ENCODE measurements at regions not wholly inside any gene's neighbourhood (a gene's known extent, or its start where the extent isn't known, plus 50 kb on each side); places are given as distances from the start of the nearest gene placed in this dataset.
"Not testable (repeated sequence)": the region's sequence is repeated elsewhere in the genome, so short reads cannot be mapped to it uniquely, and the experiment has no call there.

GRCh38 chr2:225764346-225764745 lies 364.8 kb downstream of the NYAP2 start:
- no peak overlapping the region for H3K27ac Mint-ChIP-seq
- no peak for ATAC-seq
- DNase-seq, result no peak
- no peaks in the 10 kb centered on the region for H3K27me3 Mint-ChIP-seq
- no peaks in the 10 kb centered on the region for H3K4me1 Mint-ChIP-seq
- no peak overlapping the region for H3K4me3 Mint-ChIP-seq
- no peaks in the 10 kb centered on the region for H3K9me3 Mint-ChIP-seq
- no peaks in the 10 kb centered on the region for H3K36me3 Mint-ChIP-seq (ENCODE audit: low read depth)

GRCh38 chr2:225763711-225764110 lies 364.2 kb downstream of the NYAP2 start:
- Mint-ChIP-seq H3K4me3 (no peak overlapping the region), H3K9me3 (no peaks in the 10 kb centered on the region), H3K36me3 (ENCODE audit: low read depth) (no peaks in the 10 kb centered on the region), H3K27ac (no peak overlapping the region), H3K27me3 (peaks cover 1% of the 10 kb centered on the region), H3K4me1 (no peaks in the 10 kb centered on the region)
- DNase-seq (no peak), ATAC-seq (no peak)

- H3K4me3 Mint-ChIP-seq, result no peak overlapping the region
- H3K27me3 Mint-ChIP-seq, result peaks cover 3% of the 10 kb centered on the region
- ATAC-seq (no peak), DNase-seq (no peak)
- H3K27ac Mint-ChIP-seq, result no peak overlapping the region
- H3K36me3 Mint-ChIP-seq (ENCODE audit: low read depth), result no peaks in the 10 kb centered on the region
- no peaks in the 10 kb centered on the region for H3K9me3 Mint-ChIP-seq
- no peaks in the 10 kb centered on the region for H3K4me1 Mint-ChIP-seq
These were observed 361.9 kb downstream of the NYAP2 start for GRCh38 chr2:225761396-225761795.

- ATAC-seq (no peak), DNase-seq (no peak)
- Mint-ChIP-seq H3K9me3 (no peaks in the 10 kb centered on the region), H3K4me1 (no peaks in the 10 kb centered on the region), H3K27ac (no peak overlapping the region), H3K4me3 (no peak overlapping the region), H3K27me3 (peaks cover 9% of the 10 kb centered on the region), H3K36me3 (ENCODE audit: low read depth) (no peaks in the 10 kb centered on the region)
These were observed 357.7 kb downstream of the NYAP2 start for GRCh38 chr2:225757248-225757647.

GRCh38 chr2:225756198-225756597 lies 356.7 kb downstream of the NYAP2 start:
- no peaks in the 10 kb centered on the region for H3K4me1 Mint-ChIP-seq
- H3K27ac Mint-ChIP-seq, result no peak overlapping the region
- no peaks in the 10 kb centered on the region for H3K36me3 Mint-ChIP-seq (ENCODE audit: low read depth)
- peaks cover 9% of the 10 kb centered on the region for H3K27me3 Mint-ChIP-seq
- no peaks in the 10 kb centered on the region for H3K9me3 Mint-ChIP-seq
- no peak for DNase-seq
- no peak overlapping the region for H3K4me3 Mint-ChIP-seq
- ATAC-seq, result no peak

GRCh38 chr2:225748609-225749008 lies 349.1 kb downstream of the NYAP2 start:
- no peaks in the 10 kb centered on the region for H3K36me3 Mint-ChIP-seq (ENCODE audit: low read depth)
- H3K4me3 Mint-ChIP-seq, result no peak overlapping the region
- no peaks in the 10 kb centered on the region for H3K4me1 Mint-ChIP-seq
- ATAC-seq (no peak), DNase-seq (no peak)
- H3K9me3 Mint-ChIP-seq, result peaks cover 4% of the 10 kb centered on the region
- no peak overlapping the region for H3K27ac Mint-ChIP-seq
- no peaks in the 10 kb centered on the region for H3K27me3 Mint-ChIP-seq

GRCh38 chr2:225743996-225744395 lies 344.5 kb downstream of the NYAP2 start:
- not testable (repeated sequence) for ATAC-seq; H3K27me3 Mint-ChIP-seq; H3K36me3 Mint-ChIP-seq (ENCODE audit: low read depth); H3K4me1 Mint-ChIP-seq; DNase-seq; H3K4me3 Mint-ChIP-seq; H3K27ac Mint-ChIP-seq; H3K9me3 Mint-ChIP-seq

GRCh38 chr2:225742487-225742886 lies 343.0 kb downstream of the NYAP2 start:
- peaks cover 4% of the 10 kb centered on the region for H3K9me3 Mint-ChIP-seq
- H3K4me1 Mint-ChIP-seq, result no peaks in the 10 kb centered on the region
- no peak overlapping the region for H3K27ac Mint-ChIP-seq
- H3K4me3 Mint-ChIP-seq, result no peak overlapping the region
- no peaks in the 10 kb centered on the region for H3K27me3 Mint-ChIP-seq
- ATAC-seq (no peak), DNase-seq (no peak)
- H3K36me3 Mint-ChIP-seq (ENCODE audit: low read depth), result no peaks in the 10 kb centered on the region

- H3K9me3 Mint-ChIP-seq, result no peaks in the 10 kb centered on the region
- DNase-seq (no peak), ATAC-seq (no peak)
- no peaks in the 10 kb centered on the region for H3K36me3 Mint-ChIP-seq (ENCODE audit: low read depth)
- no peak overlapping the region for H3K4me3 Mint-ChIP-seq
- H3K27me3 Mint-ChIP-seq, result no peaks in the 10 kb centered on the region
- no peaks in the 10 kb centered on the region for H3K4me1 Mint-ChIP-seq
- no peak overlapping the region for H3K27ac Mint-ChIP-seq
These were observed 340.6 kb downstream of the NYAP2 start for GRCh38 chr2:225740086-225740485.

- no peak for ATAC-seq
- H3K27ac Mint-ChIP-seq, result no peak overlapping the region
These were observed 339.8 kb downstream of the NYAP2 start for GRCh38 chr2:225739328-225739727.

GRCh38 chr2:225738735-225739134 lies 339.2 kb downstream of the NYAP2 start:
- no peaks in the 10 kb centered on the region for H3K9me3 Mint-ChIP-seq
- H3K36me3 Mint-ChIP-seq (ENCODE audit: low read depth), result no peaks in the 10 kb centered on the region
- H3K4me1 Mint-ChIP-seq, result no peaks in the 10 kb centered on the region
- H3K27me3 Mint-ChIP-seq, result peaks cover 2% of the 10 kb centered on the region
- ATAC-seq (no peak), DNase-seq (no peak)
- no peak overlapping the region for H3K27ac Mint-ChIP-seq
- no peak overlapping the region for H3K4me3 Mint-ChIP-seq

More at GRCh38 chr2:225739328-225739727, 339.8 kb downstream of the NYAP2 start:
- no peak for DNase-seq
- H3K36me3 Mint-ChIP-seq (ENCODE audit: low read depth), result no peaks in the 10 kb centered on the region
- no peaks in the 10 kb centered on the region for H3K4me1 Mint-ChIP-seq
- H3K27me3 Mint-ChIP-seq, result peaks cover 1% of the 10 kb centered on the region
- no peak overlapping the region for H3K4me3 Mint-ChIP-seq
- no peaks in the 10 kb centered on the region for H3K9me3 Mint-ChIP-seq

- Mint-ChIP-seq H3K27me3 (peaks cover 2% of the 10 kb centered on the region), H3K4me1 (no peaks in the 10 kb centered on the region), H3K36me3 (ENCODE audit: low read depth) (no peaks in the 10 kb centered on the region), H3K9me3 (no peaks in the 10 kb centered on the region), H3K27ac (no peak overlapping the region), H3K4me3 (no peak overlapping the region)
- no peak for ATAC-seq
- no peak for DNase-seq
These were observed 338.0 kb downstream of the NYAP2 start for GRCh38 chr2:225737556-225737955.

- ATAC-seq (no peak), DNase-seq (no peak)
- Mint-ChIP-seq H3K4me3 (no peak overlapping the region), H3K27me3 (peaks cover 2% of the 10 kb centered on the region), H3K36me3 (ENCODE audit: low read depth) (no peaks in the 10 kb centered on the region), H3K4me1 (no peaks in the 10 kb centered on the region), H3K9me3 (no peaks in the 10 kb centered on the region), H3K27ac (no peak overlapping the region)
These were observed 336.3 kb downstream of the NYAP2 start for GRCh38 chr2:225735844-225736243.

- no peak for DNase-seq
- Mint-ChIP-seq H3K27ac (no peak overlapping the region), H3K27me3 (peaks cover 10% of the 10 kb centered on the region), H3K4me1 (no peaks in the 10 kb centered on the region), H3K4me3 (no peak overlapping the region), H3K36me3 (ENCODE audit: low read depth) (no peaks in the 10 kb centered on the region), H3K9me3 (no peaks in the 10 kb centered on the region)
- no peak for ATAC-seq
These were observed 326.2 kb downstream of the NYAP2 start for GRCh38 chr2:225725726-225726125.

Measured in activated naive CD8-positive, alpha-beta T cell treated with anti-CD3 and anti-CD28 coated beads, Interleukin-2, amount 50 U/mL, for 24 hours (primary cell).